Uterus (tissue), 3 donors: ENCODE measurements at regions not wholly inside any gene's neighbourhood (a gene's known extent, or its start where the extent isn't known, plus 50 kb on each side); places are given as distances from the start of the nearest gene placed in this dataset.

Experiments
- DNase-seq, 2 donors: peaks; one replicate each; pipeline ENCODE4 v3.0.0-alpha.2; 2019 to 2020
- H3K27ac ChIP-seq, 2 donors: fragments of 200-600 bp; sonication (generic); 1 replicate in 1 of 2; 2 replicates in 1 of 2; pipeline ENCODE4 v1.5.1; 2016 to 2018
- H3K27me3 ChIP-seq, 2 donors: fragments of 200-600 bp; sonication (generic); one replicate each; pipeline ENCODE4 v1.5.1; 2018 to 2019; ENCODE audit warnings: control low read depth in 1 of 2
- H3K36me3 ChIP-seq, 2 donors: fragments of 200-600 bp; sonication (generic); one replicate each; pipeline ENCODE4 v1.5.1; 2019; ENCODE audit warnings: control low read depth in 1 of 2
- H3K4me1 ChIP-seq, 2 donors: fragments of 200-600 bp; sonication (generic); one replicate each; pipeline ENCODE4 v1.5.1; 2018 to 2019; ENCODE audit warnings: control low read depth in 1 of 2
- H3K4me3 ChIP-seq, 2 donors: fragments of 200-600 bp; sonication (generic); 1 replicate in 1 of 2; 2 replicates in 1 of 2; pipeline ENCODE4 v1.5.1; 2018 to 2019; ENCODE audit warnings: mild to moderate bottlenecking in 1 of 2
- H3K9me3 ChIP-seq, 2 donors: fragments of 200-600 bp; sonication (generic); one replicate each; pipeline ENCODE4 v1.5.1; 2019; ENCODE audit warnings: control low read depth in 1 of 2
- POLR2A ChIP-seq, 2 donors: fragments of 450-650 bp; IDR thresholded peaks; one replicate each; pipeline ENCODE4 v1.6.1; 2016; ENCODE audit warnings: antibody characterized with exemption in 2 of 2, mild to moderate bottlenecking in 1 of 2, moderate library complexity in 1 of 2
- intact Hi-C: fragments of 100-400 bp; cut with DNase I; formaldehyde crosslinking; loops from one replicate; pipeline ENCODE4 v1.15.1; 2023; ENCODE audit warnings: low total_unique reads
- TF ChIP-seq, protein P1 (sequence below), 4 experiments: fragments of 200-600 bp in 2 of 4; fragments of 450-650 bp in 2 of 4; sonication (generic) in 2 of 4; IDR thresholded peaks; one replicate each; pipeline ENCODE4 v1.5.1; 2016 to 2019; ENCODE audit warnings: antibody characterized with exemption in 4 of 4, mild to moderate bottlenecking in 2 of 4, moderate library complexity in 1 of 4
- donor health status: DM: yes; HTN: yes; CAD: no.

DNA sequence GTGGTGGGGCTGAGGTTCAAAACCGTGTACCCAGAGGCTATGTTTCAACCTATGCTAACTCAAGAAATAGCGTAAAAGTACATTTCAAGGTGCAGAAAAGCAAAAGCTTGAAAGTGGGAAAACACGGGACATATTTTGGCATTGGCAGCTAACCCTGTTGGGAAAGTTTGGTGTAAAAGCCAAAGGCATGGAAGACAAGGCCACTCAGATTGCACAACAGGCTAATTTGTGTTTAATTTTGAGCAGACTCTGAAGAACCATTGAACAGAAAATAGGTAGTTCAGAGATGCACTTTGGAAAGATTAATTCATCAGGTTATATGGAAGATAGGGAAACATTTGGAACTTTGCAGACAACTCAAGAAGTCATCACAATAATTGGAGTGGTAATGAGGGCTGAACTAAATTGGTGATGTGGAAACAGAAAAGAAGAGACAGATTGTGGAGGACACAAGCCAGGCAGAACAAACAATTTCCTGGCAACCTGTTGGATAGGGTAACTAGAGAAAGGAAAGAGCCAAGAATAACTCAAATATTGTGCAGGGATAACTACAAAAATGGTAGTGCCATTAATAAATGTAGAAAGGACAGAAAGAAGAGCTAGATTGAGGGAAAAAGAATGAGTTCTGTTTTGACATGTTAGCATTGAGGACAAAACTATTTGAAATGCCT is 140.5 kb upstream of the PGR start:
- H3K4me1 ChIP-seq, result no peaks in the 10 kb centered on the region
- TF ChIP-seq, protein P1, sequence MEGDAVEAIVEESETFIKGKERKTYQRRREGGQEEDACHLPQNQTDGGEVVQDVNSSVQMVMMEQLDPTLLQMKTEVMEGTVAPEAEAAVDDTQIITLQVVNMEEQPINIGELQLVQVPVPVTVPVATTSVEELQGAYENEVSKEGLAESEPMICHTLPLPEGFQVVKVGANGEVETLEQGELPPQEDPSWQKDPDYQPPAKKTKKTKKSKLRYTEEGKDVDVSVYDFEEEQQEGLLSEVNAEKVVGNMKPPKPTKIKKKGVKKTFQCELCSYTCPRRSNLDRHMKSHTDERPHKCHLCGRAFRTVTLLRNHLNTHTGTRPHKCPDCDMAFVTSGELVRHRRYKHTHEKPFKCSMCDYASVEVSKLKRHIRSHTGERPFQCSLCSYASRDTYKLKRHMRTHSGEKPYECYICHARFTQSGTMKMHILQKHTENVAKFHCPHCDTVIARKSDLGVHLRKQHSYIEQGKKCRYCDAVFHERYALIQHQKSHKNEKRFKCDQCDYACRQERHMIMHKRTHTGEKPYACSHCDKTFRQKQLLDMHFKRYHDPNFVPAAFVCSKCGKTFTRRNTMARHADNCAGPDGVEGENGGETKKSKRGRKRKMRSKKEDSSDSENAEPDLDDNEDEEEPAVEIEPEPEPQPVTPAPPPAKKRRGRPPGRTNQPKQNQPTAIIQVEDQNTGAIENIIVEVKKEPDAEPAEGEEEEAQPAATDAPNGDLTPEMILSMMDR (IDR thresholded peaks at IDR 0.05), result no peak
- TF ChIP-seq POLR2A (IDR thresholded peaks at IDR 0.05), result no peak
- H3K4me3 ChIP-seq, result no peak overlapping the region
- no peak for DNase-seq
- no peaks in the 10 kb centered on the region for H3K36me3 ChIP-seq
- H3K27ac ChIP-seq, result no peak overlapping the region
- intact Hi-C loops, result no loop called here
- H3K27me3 ChIP-seq, result no peaks in the 10 kb centered on the region
- H3K9me3 ChIP-seq, result no peaks in the 10 kb centered on the region

DNA sequence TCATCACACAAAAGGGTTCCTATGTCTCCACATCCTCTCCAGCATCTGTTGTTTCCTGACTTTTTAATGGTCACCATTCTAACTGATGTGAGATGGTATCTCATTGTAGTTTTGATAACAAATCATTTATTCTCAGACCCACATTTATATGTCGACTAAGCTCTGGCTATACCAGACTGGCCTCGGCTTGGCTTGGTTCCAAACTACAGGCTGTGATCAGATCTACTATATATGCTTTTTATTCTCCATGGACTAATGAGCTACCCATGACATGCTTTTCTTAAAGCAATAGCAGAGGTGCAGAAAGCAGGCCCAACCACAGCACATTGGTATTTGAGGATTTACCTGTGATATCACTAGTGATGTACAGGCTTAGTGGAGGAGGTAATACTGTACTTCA is 139.8 kb upstream of the PGR start:
- H3K27me3 ChIP-seq, result no peaks in the 10 kb centered on the region
- TF ChIP-seq, protein P1 (IDR thresholded peaks at IDR 0.05), result no peak
- TF ChIP-seq POLR2A (IDR thresholded peaks at IDR 0.05), result no peak
- no peaks in the 10 kb centered on the region for H3K9me3 ChIP-seq
- H3K4me3 ChIP-seq, result no peak overlapping the region
- no peak overlapping the region for H3K27ac ChIP-seq
- no peaks in the 10 kb centered on the region for H3K4me1 ChIP-seq
- no peaks in the 10 kb centered on the region for H3K36me3 ChIP-seq
- DNase-seq, result no peak
- intact Hi-C loops, result no loop called here

DNA sequence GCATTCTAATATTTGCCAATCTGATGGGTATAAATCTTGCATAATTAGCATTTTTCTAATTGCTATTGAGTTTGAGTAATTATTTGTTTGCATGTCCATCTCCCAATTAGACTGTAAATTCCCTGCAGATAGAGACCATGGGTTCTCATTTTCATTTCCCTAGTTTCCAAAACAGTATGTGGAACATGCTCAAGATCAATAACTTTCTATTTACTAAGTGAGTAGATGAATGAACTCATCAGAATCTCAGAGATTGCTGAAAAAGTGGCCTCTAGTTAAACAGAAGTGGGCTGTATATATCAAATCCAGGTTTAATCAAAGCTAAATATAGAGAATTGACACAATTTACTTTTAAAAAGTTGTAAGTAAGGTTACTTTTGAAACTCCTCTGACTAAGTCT is 138.0 kb upstream of the PGR start:
- intact Hi-C loops, result no loop called here
- Histone ChIP-seq H3K4me1 (no peaks in the 10 kb centered on the region), H3K9me3 (no peaks in the 10 kb centered on the region), H3K4me3 (no peak overlapping the region), H3K36me3 (no peaks in the 10 kb centered on the region), H3K27me3 (no peaks in the 10 kb centered on the region), H3K27ac (no peak overlapping the region)
- no peak for DNase-seq
- no peak for TF ChIP-seq POLR2A (IDR thresholded peaks at IDR 0.05)
- TF ChIP-seq, protein P1 (IDR thresholded peaks at IDR 0.05), result no peak

DNA sequence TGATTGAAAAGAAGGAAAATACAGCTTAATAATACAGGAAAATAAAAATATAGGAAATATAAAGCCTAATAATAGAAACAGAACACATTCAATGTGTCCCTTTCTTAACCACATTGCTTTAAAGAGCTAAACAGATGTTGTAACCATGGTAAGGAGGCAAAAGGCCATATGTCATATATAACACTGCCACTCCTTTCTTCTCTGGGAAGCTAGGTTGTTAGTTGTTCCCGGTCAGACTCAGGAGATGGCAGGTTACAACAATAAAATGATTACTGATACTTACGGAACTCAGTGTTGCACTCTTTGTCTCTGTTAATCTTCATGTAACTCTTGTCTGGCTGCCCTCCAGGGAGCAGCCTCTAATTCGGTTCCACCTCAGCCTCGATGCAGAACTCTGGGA is 134.7 kb upstream of the PGR start:
- no peaks in the 10 kb centered on the region for H3K27me3 ChIP-seq
- TF ChIP-seq POLR2A (IDR thresholded peaks at IDR 0.05), result no peak
- TF ChIP-seq, protein P1 (IDR thresholded peaks at IDR 0.05), result no peak
- H3K4me3 ChIP-seq, result no peak overlapping the region

DNA sequence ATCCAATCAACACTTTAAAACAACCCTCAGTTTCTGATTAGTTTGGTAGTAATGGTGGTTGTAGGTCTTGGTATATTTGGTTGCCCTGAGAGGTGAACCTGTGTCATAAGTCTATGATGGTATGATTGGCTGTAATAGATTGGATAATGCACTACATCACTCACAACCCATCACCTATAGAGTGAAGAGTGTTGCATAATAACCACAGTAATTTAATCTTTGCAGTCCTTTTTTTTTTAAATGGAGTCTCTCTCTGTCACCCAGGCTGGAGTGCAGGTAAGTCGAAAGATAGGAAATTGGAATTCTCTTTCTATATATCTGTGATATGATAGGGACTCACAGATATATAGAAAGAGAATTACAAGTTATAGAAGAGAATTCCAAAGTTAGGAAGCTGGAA is 133.4 kb upstream of the PGR start:
- H3K27ac ChIP-seq, result no peak overlapping the region
- no peaks in the 10 kb centered on the region for H3K36me3 ChIP-seq
- TF ChIP-seq, protein P1 (IDR thresholded peaks at IDR 0.05), result no peak
- no peak for TF ChIP-seq POLR2A (IDR thresholded peaks at IDR 0.05)
- intact Hi-C loops, result no loop called here
- no peak for DNase-seq
- no peaks in the 10 kb centered on the region for H3K9me3 ChIP-seq
- H3K27me3 ChIP-seq, result no peaks in the 10 kb centered on the region
- no peak overlapping the region for H3K4me3 ChIP-seq
- H3K4me1 ChIP-seq, result no peaks in the 10 kb centered on the region

More for the DNA sequence above, 134.7 kb upstream of the PGR start:
- Histone ChIP-seq H3K27ac (peak overlapping the region in 1 of 2 donors; percentile 25), H3K4me1 (no peaks in the 10 kb centered on the region), H3K36me3 (no peaks in the 10 kb centered on the region), H3K9me3 (no peaks in the 10 kb centered on the region)
- no peak for DNase-seq
- intact Hi-C loops, result no loop called here
